Right renal pelvis (tissue), 4 donors: ENCODE measurements at regions not wholly inside any gene's neighbourhood (a gene's known extent, or its start where the extent isn't known, plus 50 kb on each side); places are given as distances from the start of the nearest gene placed in this dataset.

Experiments
- DNase-seq, 4 donors: peaks; one replicate each; pipeline ENCODE4 v3.0.0-alpha.2; 2013; ENCODE audit warnings: low read depth in 4 of 4, low spot score in 3 of 4, missing footprints in 1 of 4

DNA sequence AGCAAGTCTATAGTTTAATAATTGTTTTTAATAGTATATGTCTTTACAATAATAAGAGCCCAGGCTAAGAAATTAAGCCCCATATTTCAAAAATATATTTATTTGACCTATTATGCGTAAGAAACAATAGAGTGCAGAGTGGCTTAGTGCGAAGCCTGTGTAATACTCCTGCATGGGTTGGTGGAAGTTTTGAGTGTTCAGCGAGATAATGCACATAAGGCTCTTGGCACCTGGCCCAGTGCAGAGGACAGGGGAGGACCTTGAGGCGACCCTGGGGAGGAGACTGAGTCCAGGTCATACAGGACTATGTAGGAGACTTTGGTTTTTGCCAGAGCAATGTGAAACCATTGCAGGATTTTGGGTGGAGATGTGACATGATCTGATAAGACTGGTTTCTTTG, 132.4 kb upstream of the ST6GAL2 start:
- no peak for DNase-seq

DNA sequence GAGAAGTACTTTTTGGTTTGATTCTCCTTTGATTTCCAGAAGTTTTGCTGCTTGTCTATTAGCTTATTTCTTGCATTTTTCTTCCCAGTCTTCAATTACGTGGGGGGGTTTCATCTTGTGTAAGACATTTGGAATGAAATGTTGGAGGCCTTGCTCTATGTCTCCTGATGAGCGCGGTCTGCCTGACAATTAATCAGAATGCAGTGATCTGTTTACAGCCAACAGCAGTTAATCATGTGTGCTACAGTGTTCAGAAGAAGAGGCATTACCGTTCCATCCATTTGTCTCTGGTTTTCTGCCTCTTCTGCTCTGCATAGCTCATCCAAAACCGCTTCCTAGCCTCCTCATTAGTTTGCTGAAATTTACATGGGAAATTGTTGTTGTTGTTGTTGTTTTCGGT, 134.4 kb upstream of the ST6GAL2 start:
- no peak for DNase-seq

DNA sequence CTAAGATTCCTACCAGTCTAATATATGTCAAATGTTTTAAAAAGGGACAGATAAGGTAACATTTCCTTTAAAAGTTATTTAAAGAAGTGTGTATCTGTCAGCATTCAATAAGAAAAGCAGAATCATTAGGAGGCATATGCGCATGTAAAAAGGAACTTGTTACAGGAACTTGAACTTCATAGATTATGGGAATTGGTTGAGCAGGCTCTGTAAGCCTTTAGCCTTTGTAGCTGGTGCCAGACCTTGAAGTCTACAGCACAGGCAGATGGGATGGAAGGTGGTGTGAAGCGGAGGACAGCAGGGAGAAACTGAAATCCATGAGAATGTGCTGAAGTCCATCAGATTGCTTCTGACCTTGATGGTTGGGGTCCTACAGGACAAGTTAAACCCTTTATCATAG, 138.3 kb upstream of the ST6GAL2 start:
- no peak for DNase-seq

DNA sequence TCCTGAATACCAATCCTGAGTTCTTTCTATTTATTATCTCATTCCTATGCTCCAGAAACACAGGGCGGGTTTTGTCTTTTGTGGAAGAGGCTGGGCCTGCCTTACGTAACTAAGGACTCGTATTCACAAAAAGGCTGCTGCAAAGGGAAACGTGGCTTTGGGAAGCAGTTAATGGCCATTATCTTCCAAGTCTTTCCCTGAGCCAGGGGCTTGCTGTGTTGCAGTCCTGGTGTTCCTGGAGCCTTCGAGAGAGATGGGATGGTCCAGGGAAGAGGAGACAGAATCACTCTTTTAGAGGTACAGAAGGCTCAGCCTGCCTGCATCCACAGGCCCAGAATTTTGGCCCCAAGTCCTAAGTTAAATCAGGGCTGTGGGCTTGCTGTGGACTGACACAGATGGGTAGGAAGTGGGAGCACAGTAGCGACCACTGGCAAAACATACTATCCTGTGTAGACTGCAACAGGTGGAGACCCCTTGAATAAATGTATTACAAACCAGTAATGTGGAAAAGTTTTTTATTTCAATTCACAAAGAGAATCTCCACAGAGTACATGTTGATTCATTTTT, 139.4 kb upstream of the ST6GAL2 start:
- no peak for DNase-seq

DNA sequence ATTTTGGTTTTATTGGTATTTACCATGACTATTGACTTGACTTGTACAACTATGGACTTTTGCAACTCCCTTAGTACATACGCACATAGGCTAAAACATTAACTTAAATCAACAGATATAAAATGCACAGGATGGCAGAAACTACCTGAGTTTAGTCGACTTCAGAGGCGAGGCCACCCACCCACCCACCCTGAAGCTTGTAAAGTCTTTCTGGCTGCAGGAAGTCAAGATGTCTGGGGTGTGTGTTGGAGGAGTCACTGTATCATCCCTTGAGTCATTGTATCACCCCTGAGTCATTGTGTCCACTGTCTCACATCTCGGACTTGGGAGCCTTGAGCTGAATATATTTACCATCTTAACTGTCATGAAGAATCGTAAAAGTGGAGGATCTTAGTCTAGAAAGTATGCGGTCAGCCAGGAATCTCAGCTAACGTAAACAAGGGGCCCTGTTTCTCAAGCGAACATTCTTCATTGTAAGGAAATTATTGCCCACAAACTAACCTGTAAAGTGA, 140.0 kb upstream of the ST6GAL2 start:
- no peak for DNase-seq

DNA sequence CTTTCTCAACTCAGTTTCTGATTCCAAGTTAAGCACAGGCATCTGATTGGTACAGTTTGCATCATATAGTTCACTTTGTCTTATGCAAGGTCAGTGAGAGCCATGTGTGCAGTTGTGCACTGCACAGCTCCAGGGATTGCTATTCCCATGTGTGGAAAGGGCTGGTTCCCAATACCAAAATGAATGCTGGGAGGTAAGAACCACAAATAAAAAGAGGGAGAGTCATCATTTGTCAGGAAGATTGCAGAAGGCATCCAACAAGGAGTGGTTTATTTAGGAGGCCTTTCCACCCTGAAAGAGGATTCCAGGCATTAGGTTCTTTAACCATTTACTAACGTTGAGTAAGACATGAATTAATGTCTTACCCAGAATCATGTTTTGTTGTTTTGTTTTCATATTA, 141.2 kb upstream of the ST6GAL2 start:
- no peak for DNase-seq

DNA sequence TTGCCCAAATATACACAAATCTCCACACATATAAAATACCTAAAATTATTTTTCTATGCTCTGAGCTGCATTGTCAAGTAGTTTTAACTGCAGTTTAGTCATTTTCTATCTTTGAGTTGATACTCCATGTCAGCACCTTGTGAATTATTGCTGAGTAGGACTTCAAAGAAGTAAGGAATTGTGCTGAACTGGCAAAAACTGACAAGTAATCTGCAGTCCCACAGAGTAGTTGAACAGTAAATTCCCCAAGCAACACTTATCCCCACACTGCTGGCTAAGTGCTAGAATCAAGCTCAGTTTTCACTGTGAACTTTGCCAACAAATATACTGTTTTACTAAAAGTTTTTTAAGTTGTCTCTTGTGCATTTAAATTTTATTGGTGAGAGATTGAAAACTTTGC, 141.8 kb upstream of the ST6GAL2 start:
- no peak for DNase-seq

DNA sequence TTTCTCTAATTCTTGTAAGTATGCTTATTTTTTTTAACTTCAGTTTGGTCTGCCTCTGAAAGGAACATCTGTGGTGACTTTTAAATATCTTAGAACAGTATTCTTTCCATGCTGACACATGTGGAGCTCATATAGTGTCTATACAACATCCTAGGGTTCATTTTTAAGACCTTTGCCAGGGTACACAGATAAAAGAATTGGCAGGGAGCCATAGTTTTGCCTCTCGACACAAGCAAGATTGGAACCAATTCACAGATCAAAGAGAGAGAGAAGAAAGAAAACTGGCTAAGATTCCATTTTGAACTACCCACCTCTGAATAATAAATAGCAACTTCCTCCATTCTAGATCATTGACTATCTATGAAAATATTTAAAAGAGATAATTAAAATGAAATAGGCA, 142.7 kb upstream of the ST6GAL2 start:
- DNase-seq = no peak

DNA sequence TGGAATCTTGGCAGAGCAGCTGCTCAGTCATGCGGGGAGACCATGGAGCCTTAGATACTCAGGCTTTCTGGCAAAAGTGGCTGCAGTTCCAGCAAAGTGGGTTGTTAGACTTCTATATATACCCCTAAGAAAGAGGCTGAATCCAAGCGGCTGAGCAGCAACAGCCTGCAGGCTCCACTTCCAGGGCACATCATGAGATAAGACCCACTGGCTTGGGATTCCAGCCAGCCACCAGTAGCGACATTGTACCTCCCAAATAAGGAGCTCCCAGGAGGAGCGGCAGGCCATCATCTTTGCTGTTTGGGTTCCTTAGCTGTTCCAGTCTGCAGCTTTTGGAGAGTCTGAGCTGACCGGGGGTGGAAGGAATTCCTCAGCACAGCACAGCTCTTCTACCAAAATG, 150.3 kb upstream of the ST6GAL2 start:
- no peak for DNase-seq

DNA sequence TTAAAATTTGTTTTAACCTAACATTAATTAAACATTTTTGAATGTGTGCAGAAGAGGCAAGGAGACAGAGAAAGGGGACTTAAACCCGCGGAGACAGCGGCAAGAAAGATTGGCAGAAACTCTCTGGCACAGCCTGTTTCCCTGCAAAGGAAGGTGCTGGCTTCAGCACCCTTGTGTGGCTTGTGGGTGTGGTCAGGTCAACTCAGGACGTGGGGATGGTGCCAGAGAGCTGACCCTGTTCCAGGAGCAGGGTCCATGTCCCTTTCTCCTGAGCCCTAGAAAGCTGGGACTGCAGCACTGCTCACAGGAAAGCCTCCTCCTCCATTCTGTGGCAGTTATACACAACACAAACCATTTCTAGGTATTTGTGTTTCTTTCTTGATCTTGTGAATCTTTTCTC, 176.2 kb upstream of the ST6GAL2 start:
- no peak for DNase-seq

DNA sequence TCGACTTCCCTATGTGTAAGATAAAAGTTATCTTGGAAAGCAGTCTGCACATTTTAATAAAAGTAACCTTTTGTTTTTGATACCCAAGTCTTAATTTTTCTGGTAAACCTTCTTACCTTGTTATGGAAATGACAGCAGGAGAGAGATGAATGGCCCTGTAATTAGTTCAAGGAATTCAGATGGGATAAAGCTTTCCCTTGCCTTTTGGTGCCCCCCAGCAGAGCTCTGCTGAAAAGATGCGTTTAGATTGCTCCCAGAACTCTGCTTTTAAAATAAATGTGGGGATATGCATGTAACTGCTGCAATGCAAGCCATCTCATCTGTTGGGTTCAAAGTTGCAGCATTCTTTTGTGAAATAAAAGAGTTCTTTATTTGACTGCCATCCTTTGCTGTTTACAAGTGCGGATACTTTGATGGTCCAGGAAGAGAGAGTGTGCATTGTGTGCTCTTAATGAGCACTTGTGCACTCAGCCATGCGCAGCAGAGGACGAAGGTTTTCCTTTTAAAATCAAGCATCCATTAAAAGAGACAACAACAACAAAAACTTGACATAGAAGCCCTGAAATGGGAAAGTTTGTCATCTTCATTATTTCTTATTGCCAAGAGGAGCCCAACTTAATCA, 176.7 kb upstream of the ST6GAL2 start:
- no peak for DNase-seq

DNA sequence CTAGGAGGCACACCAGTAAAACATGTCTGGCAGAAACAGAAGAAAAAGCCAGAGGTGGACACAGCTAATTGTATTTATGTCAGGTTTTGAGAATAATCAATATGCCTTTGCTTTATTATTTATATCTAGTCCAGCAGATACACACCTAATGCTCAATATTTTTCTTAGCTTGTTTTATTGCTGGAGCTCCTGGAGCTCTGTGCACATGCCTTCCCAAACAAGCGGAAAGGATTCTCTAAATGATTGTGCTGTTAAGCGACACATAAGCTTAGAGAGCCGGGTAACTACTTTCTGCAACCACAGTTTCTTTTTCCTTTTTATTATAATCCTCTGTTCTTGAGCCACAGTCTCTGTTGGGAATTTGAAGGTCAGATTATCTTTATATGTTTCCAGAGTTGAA, 177.3 kb upstream of the ST6GAL2 start:
- DNase-seq = no peak

DNA sequence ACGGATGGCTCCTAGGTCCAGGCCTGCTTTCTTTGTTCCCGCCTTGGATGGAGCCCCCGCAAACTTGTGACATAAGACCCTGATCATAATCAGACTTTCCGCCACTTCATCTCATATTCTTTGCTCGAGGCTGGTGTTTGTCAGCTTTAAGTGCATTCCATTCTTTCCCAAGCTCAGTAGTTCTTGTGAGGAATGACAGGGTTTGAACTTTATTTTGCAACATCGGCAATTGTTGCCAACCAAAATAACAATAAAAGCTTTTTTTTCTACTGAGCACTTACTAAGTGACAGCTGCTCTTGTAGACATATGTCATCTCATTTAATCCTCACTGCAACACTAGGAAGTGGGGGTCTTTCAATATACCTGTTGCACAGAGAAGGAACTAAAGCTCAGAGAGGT, 178.8 kb upstream of the ST6GAL2 start:
- no peak for DNase-seq

DNA sequence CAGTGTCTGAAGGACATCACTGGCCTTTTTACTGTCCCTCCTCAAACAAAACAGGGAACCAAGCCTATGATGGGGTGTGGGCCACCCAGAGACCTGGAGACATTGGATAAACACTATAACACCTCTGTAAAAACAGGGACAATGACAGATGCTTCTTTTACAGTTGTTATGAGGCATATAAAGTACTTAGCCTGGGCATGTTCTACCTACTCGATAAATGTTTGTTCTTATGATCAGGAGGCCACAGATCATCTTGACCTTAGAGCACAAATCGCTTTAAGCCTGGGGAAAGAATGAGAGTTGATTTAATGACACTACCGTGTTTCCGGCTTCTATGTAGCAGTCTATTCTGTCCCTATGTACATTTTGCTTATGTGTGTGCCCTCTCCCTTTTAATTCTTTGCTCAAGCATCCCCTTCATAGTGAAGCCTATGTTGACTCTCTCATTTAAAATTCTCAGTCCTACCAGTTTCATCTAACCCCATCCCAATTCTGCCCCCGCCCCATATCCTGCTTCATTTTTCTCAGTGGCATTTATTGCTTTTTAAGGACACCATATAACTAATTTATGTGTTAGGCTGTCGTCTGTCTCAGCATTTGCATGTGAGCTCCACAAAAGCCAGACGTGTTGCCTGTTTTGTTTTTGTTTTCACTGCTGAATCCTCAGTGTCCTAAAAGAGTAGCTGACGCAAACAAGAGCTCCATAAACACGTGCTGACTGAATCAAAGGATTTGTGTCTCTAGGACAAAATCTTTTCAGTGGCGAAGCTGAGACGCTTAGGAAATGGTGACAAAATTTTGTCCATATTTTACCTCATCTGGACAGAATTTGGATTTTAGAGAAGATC, 182.3 kb upstream of the ST6GAL2 start:
- DNase-seq = peak in 1 of 4 donors; percentile 11

DNA sequence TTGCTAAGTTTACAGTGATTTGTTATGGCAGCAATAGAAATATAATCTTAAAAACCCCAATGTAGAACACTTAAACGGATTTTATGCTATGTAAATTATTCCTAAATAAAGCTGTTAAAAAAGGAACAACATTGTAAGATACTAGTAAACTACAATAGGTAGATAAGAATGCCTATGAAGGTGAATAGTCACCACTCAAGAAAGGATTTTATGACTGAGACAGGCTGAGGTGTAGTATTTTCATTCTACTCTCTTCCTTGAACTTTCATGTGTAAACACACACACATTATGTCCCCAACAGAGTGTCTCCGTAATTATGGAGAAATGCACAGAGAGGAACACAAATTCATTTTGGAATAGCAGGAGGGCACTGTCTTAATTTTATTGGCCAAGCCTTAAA, 183.9 kb upstream of the ST6GAL2 start:
- no peak for DNase-seq

DNA sequence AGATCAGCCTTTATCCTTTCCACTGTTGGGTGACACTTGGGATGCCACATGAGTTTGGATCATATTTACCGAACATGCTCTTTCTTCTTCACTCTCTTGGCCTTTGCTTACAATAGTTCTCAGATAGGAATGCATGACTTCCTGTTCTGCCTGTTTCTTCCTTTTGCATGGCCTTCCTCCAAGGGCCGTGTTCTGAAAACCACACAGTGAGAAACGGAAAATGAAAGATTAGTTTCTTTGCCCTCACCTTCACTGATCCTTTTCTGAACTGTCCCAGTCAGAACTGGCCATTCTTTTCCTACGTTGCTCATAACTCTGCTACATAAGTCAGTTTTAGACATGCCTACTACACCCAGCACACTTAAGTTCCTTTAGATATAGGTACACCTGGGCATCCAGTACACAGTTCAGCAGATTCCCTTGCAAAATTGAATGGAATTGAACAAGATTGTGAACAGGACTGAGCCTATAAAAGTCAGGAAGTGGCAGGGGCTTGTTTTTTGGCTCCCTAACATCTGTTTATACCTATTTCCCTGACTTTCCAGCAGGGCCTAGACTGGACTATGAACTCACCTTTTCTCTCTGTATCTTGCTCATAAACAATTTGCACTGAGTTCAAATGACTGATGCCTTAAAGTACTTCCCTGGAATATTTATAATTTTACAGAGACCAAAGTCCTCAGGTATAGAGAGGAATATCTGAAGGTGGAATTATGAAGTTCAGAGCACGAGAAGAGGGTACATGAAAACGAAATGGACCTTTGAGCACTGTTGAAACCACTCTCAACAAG, 186.4 kb upstream of the ST6GAL2 start:
- no peak for DNase-seq

DNA sequence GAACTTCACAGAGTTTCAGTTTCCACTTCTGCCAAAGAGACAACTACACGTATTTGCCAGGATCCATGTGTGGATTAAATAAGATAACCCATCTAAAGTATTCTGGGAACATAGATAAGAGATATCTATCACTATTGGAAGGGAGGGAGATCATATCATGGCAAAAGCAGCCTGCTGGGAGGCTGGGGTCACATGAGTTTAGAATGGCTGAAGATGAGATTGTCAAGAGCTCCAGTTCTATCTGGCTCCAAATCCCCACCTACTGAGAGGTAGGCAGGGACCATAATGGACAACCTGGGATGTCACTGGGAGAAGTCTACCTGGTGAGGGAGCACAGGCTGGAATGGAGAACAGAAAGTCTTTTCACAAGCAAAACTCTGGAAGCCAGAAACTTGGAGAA, 192.6 kb upstream of the ST6GAL2 start:
- no peak for DNase-seq

DNA sequence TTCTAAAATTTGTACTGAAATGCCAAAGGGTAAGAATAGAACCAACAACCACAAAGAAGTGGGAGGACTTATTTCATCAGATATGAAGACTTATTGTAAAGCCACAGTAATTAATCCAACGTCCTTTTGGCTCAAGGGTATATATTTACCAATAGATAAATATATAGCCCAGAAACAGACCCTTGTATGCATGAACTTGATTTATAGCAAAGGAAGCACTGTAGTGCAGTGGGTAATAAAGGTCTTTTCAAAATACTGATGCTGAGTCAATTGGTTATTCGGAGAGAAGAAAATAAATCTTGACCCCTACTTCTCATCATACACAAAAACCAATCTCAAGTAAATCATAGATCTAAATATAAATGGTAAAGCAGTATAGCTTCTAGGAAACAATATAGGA, 200.5 kb upstream of the ST6GAL2 start:
- DNase-seq = no peak

DNA sequence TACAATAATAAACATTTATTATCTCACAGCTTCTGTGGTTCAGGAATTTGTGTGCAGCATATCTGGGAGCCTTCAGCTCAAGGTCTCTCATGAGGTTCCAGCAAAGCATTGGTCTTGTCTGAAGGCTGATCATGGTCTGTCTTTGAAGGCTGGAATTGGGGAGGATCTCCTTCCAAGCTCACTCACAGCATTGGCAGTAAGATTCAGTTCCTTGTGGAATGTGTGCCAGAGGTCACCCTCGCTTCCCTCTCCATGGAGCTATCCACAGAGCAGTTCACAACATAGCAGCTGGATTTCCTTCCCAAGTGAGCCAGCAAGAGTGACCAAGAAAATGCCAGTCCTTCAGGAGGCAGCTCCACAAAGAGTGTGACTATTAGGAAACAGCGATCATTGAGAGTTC, 202.2 kb upstream of the ST6GAL2 start:
- DNase-seq = no peak

DNA sequence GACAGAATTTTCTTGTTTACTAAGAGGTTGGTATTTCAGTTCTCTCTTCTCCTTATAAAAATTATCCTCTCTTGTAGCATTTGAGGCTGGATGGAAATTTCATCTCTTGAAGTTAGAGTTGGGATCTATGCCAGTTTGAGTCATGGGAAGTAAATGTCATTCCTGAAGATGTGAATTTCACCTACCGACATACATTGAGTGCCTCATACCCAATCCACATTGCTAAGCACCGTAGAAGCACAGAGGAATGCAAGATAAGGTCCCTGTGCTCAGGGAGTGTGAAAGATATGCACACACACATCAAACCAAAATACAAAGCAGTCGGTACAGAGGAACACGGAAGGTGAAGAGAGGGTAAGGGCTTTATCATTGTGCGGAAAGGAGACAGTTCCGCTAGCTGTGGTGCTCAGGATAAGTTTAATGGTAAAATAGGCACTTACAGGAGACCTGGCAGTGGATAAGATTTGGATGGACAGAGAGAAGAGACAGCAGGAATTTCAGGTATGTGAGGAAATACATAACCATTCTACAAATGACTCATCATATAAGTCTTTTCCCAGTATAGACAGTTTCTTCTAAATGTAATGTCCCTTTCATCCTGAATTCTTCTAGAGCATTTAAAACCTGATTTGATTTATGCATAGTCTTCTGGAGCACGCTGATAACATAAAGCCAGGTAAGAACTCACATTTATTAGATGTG, 205.3 kb upstream of the ST6GAL2 start:
- no peak for DNase-seq
